HL-60 (cell line): ENCODE measurements at regions not wholly inside any gene's neighbourhood (a gene's known extent, or its start where the extent isn't known, plus 50 kb on each side); places are given as distances from the start of the nearest gene placed in this dataset.

Source experiments
- DNase-seq, 2 experiments: peaks; one replicate each; pipeline ENCODE4 v3.0.0-alpha.2; 2010 to 2020; ENCODE audit warnings: low read depth in 1 of 2, low spot score in 1 of 2
- H3K27ac ChIP-seq: fragments of 250-450 bp; sonication (Bioruptor Pico); replicated peaks from 2 replicates; pipeline ENCODE4 v1.5.1; 2020; ENCODE audit warnings: mild to moderate bottlenecking, moderate library complexity
- H3K27me3 ChIP-seq: fragments of 250-450 bp; sonication (Bioruptor Pico); 2 replicates; pipeline ENCODE4 v1.5.1; 2021; ENCODE audit warnings: mild to moderate bottlenecking, moderate library complexity; ENCODE audit not compliant: insufficient read depth, poor library complexity, severe bottlenecking
- H3K4me3 ChIP-seq: replicated peaks from 2 replicates; pipeline ENCODE4 v1.5.1; 2011; ENCODE audit warnings: mild to moderate bottlenecking, control low read depth, low read length; ENCODE audit not compliant: insufficient read depth
- GABPA ChIP-seq: IDR thresholded peaks from 2 replicates; pipeline ENCODE4 v1.6.1; 2012; ENCODE audit warnings: low read depth
- POLR2AphosphoS5 ChIP-seq: IDR thresholded peaks from 2 replicates; pipeline ENCODE4 v1.6.1; 2012; ENCODE audit warnings: low read depth
- SPI1 ChIP-seq: IDR thresholded peaks from 2 replicates; pipeline ENCODE4 v1.6.1; 2012; ENCODE audit warnings: low read depth, mild to moderate bottlenecking, borderline replicate concordance
- TF ChIP-seq, protein P1 (sequence below): IDR thresholded peaks from 2 replicates; pipeline ENCODE4 v1.6.1; 2012; ENCODE audit warnings: low read depth; ENCODE audit not compliant: insufficient replicate concordance
- TF ChIP-seq, protein P2 (sequence below): IDR thresholded peaks from one replicate; pipeline ENCODE4 v1.5.1; 2011; ENCODE audit warnings: low read length, control low read depth, inconsistent platforms; ENCODE audit not compliant: insufficient read depth

DNA sequence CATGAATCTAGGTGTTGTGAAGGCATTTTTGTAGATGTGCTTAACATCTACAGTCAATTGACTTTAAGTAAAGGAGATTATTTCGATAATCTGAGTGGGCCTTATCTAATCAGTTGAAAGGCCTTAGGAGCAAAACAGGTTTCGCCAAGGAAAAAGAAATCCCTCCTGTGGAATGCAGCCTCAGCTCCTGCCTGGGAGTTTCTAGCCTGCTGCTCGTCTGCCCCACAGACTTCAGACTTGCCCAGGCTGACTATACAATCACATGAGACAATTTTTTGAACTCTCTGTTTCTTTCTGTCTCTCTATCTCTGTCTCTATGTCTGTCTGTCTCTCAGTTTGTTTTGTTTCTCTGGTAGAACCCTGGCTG lies 312.5 kb downstream of the OLFM4 start:
- DNase-seq: no peak
- H3K27me3 ChIP-seq: no peaks in the 10 kb centered on the region
- H3K4me3 ChIP-seq: no peak overlapping the region
- H3K27ac ChIP-seq: no peak overlapping the region
- TF ChIP-seq SPI1 (no peak), POLR2AphosphoS5 (no peak), GABPA (no peak)
- TF ChIP-seq, protein P1, sequence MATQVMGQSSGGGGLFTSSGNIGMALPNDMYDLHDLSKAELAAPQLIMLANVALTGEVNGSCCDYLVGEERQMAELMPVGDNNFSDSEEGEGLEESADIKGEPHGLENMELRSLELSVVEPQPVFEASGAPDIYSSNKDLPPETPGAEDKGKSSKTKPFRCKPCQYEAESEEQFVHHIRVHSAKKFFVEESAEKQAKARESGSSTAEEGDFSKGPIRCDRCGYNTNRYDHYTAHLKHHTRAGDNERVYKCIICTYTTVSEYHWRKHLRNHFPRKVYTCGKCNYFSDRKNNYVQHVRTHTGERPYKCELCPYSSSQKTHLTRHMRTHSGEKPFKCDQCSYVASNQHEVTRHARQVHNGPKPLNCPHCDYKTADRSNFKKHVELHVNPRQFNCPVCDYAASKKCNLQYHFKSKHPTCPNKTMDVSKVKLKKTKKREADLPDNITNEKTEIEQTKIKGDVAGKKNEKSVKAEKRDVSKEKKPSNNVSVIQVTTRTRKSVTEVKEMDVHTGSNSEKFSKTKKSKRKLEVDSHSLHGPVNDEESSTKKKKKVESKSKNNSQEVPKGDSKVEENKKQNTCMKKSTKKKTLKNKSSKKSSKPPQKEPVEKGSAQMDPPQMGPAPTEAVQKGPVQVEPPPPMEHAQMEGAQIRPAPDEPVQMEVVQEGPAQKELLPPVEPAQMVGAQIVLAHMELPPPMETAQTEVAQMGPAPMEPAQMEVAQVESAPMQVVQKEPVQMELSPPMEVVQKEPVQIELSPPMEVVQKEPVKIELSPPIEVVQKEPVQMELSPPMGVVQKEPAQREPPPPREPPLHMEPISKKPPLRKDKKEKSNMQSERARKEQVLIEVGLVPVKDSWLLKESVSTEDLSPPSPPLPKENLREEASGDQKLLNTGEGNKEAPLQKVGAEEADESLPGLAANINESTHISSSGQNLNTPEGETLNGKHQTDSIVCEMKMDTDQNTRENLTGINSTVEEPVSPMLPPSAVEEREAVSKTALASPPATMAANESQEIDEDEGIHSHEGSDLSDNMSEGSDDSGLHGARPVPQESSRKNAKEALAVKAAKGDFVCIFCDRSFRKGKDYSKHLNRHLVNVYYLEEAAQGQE: no peak
- TF ChIP-seq, protein P2, sequence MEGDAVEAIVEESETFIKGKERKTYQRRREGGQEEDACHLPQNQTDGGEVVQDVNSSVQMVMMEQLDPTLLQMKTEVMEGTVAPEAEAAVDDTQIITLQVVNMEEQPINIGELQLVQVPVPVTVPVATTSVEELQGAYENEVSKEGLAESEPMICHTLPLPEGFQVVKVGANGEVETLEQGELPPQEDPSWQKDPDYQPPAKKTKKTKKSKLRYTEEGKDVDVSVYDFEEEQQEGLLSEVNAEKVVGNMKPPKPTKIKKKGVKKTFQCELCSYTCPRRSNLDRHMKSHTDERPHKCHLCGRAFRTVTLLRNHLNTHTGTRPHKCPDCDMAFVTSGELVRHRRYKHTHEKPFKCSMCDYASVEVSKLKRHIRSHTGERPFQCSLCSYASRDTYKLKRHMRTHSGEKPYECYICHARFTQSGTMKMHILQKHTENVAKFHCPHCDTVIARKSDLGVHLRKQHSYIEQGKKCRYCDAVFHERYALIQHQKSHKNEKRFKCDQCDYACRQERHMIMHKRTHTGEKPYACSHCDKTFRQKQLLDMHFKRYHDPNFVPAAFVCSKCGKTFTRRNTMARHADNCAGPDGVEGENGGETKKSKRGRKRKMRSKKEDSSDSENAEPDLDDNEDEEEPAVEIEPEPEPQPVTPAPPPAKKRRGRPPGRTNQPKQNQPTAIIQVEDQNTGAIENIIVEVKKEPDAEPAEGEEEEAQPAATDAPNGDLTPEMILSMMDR: no peak

DNA sequence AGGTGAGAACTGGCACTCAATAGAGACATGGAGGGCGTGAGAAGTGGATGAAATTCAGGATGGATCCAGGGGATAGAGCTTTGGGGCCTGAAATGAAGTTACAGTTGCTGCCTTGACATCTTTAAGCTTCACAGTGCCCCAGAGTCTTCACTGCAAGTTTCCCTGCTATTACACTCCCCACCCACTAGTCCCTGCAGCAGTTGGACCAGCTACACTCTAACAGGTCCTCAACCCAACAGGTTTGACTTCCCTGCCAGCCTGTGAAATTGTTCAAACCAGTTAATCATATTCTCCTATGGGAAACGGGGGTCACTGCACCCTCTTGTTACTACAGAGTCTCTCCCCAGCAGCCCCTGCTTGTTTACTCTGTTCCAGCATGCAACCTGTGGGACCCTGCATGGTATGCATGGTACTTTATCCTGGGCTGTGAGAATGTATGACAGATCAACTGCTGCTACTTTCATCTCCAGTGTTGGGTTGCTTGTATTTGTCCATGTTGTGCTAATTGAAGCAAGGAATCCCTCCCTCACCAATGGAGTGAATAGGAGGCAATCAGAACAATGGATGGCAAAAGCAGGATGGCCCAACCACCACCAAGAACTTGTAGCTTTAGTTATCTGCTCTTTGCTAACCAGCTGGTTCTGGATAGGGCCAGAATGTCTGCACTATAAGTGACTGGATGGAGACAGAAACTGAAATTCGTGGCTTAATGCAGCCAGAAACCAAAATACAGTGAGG lies 314.2 kb downstream of the OLFM4 start:
- Histone ChIP-seq H3K4me3 (no peak overlapping the region), H3K27me3 (no peaks in the 10 kb centered on the region), H3K27ac (no peak overlapping the region)
- TF ChIP-seq SPI1 (no peak), GABPA (no peak), POLR2AphosphoS5 (no peak)
- TF ChIP-seq, protein P2: no peak
- TF ChIP-seq, protein P1: no peak
- DNase-seq: no peak

DNA sequence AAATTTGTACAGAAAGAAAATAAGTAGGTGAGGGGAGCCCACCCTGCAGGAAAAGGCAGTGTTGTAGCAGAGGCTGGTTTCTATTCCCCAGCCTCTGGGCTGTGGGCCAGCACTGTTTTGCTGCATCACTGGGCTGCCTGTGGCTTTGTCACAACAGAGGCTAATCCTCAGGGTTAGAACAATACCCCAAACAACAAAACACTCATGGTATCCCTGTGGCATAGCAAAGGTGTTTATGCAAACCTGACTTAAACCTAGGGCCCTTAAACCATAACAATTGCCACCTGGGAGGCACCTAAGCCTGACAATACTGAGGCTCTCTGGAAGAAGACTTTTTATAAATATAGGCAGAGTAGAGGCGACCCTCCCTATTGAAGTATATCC lies 314.7 kb downstream of the OLFM4 start:
- no peak overlapping the region for H3K4me3 ChIP-seq
- no peak overlapping the region for H3K27ac ChIP-seq
- TF ChIP-seq, protein P1: no peak
- no peak for TF ChIP-seq SPI1
- TF ChIP-seq POLR2AphosphoS5: no peak
- no peak for TF ChIP-seq GABPA
- no peak for DNase-seq
- no peaks in the 10 kb centered on the region for H3K27me3 ChIP-seq
